ENCODE measurements at regions not wholly inside any gene's neighbourhood (a gene's known extent, or its start where the extent isn't known, plus 50 kb on each side); places are given as distances from the start of the nearest gene placed in this dataset.

- intact Hi-C loops (cut with DNase I; ENCODE audit: low total_unique reads): no loop called here
- DNase-seq (ENCODE audit: low spot score in 2 of 2): no peak
- WGBS, 2 donors: 66 to 71% methylated on average over 11 of the region's 11 CpGs
- TF ChIP-seq POLR2A (IDR thresholded peaks at IDR 0.05) (no peak), CTCF (IDR thresholded peaks at IDR 0.05) (no peak)
- H3K4me3 ChIP-seq (ENCODE audit: low read depth, poor library complexity, severe bottlenecking): no peak overlapping the region
These were observed 110.1 kb downstream of the FOXD2 start for GRCh38 chr1:47547753-47548573.

GRCh38 chr1:47548637-47549036, 110.8 kb downstream of the FOXD2 start:
- 77 to 79% methylated on average over 2 of the region's 2 CpGs for WGBS, 2 donors
- TF ChIP-seq CTCF (IDR thresholded peaks at IDR 0.05): no peak
- TF ChIP-seq POLR2A (IDR thresholded peaks at IDR 0.05): no peak
- intact Hi-C loops (cut with DNase I; ENCODE audit: low total_unique reads): no loop called here
- DNase-seq (ENCODE audit: low spot score in 2 of 2): no peak
- no peak overlapping the region for H3K4me3 ChIP-seq (ENCODE audit: low read depth, poor library complexity, severe bottlenecking)

- DNase-seq (ENCODE audit: low spot score in 2 of 2): no peak
- TF ChIP-seq POLR2A (IDR thresholded peaks at IDR 0.05): no peak
- intact Hi-C loops (cut with DNase I; ENCODE audit: low total_unique reads): no loop called here
- H3K4me3 ChIP-seq (ENCODE audit: low read depth, poor library complexity, severe bottlenecking): no peak overlapping the region
- 88 to 96% methylated on average over 2 of the region's 2 CpGs for WGBS, 2 donors
These were observed 111.7 kb downstream of the FOXD2 start for GRCh38 chr1:47549532-47549931.

GRCh38 chr1:47550929-47551328, 113.1 kb downstream of the FOXD2 start:
- intact Hi-C loops (cut with DNase I; ENCODE audit: low total_unique reads): no loop called here
- no peak for DNase-seq (ENCODE audit: low spot score in 2 of 2)
- no peak overlapping the region for H3K4me3 ChIP-seq (ENCODE audit: low read depth, poor library complexity, severe bottlenecking)
- no peak for TF ChIP-seq POLR2A (IDR thresholded peaks at IDR 0.05)
- TF ChIP-seq CTCF (IDR thresholded peaks at IDR 0.05): no peak
- 95% methylated on average over 5 of the region's 5 CpGs for WGBS, 2 donors

- intact Hi-C loops (cut with DNase I; ENCODE audit: low total_unique reads): no loop called here
- no peak for DNase-seq (ENCODE audit: low spot score in 2 of 2)
- 90 to 94% methylated on average over 4 of the region's 4 CpGs for WGBS, 2 donors
- TF ChIP-seq POLR2A (IDR thresholded peaks at IDR 0.05) (no peak), CTCF (IDR thresholded peaks at IDR 0.05) (no peak)
- no peak overlapping the region for H3K4me3 ChIP-seq (ENCODE audit: low read depth, poor library complexity, severe bottlenecking)
These were observed 114.2 kb downstream of the FOXD2 start for GRCh38 chr1:47551971-47552528.

- TF ChIP-seq POLR2A (IDR thresholded peaks at IDR 0.05) (no peak), CTCF (IDR thresholded peaks at IDR 0.05) (no peak)
- no peak for DNase-seq (ENCODE audit: low spot score in 2 of 2)
- no peak overlapping the region for H3K4me3 ChIP-seq (ENCODE audit: low read depth, poor library complexity, severe bottlenecking)
- WGBS, 2 donors: 84 to 94% methylated on average over 5 of the region's 5 CpGs
- intact Hi-C loops (cut with DNase I; ENCODE audit: low total_unique reads): no loop called here
These were observed 116.2 kb downstream of the FOXD2 start for GRCh38 chr1:47554082-47554481.

Data from lower leg skin (tissue), 4 donors.